HCT116 (cell line): ENCODE measurements at regions not wholly inside any gene's neighbourhood (a gene's known extent, or its start where the extent isn't known, plus 50 kb on each side); places are given as distances from the start of the nearest gene placed in this dataset.

Source experiments
- ATAC-seq: fragments of 200-7000 bp; cut with Tn5 transposase; 2 replicates; pipeline ENCODE4 v1.9.1; 2020; ENCODE audit warnings: mild to moderate bottlenecking, moderate library complexity
- BruUV-seq: library from RNA; stranded (reverse); fragments of 400-500 nt; replicated peaks from 2 replicates; lab custom pipeline; 2021; lab: Mats Ljungman, UMichigan
- CTCF ChIA-PET: fragments of 300-600 bp; sonication (Branson Sonifier 250); formaldehyde crosslinking; loops from one replicate; lab custom pipeline; 2021; ENCODE audit warnings: antibody characterized with exemption; lab: Charles Lee
- POLR2A ChIA-PET: fragments of 300-600, 350-600 bp; sonication (Branson Sonifier 250); formaldehyde crosslinking; loops from one replicate; lab custom pipeline; 2021; ENCODE audit warnings: antibody characterized with exemption; lab: Charles Lee
- RAD21 ChIA-PET, 2 experiments: fragments of 300-600 bp; sonication (Branson Sonifier 250); formaldehyde crosslinking; loops; one replicate each; lab custom pipeline; 2023; ENCODE audit warnings: low total read pairs in 2 of 2; ENCODE audit not compliant: uncharacterized antibody in 2 of 2, unreplicated experiment in 2 of 2, low non-redundant PET in 1 of 2; lab: Charles Lee
- DNase-seq: peaks from one replicate; pipeline ENCODE4 v3.0.0-alpha.2; 2010; ENCODE audit warnings: low read depth, low spot score
- H2AFZ ChIP-seq: fragments of 200-600 bp; shearing (Covaris generic), sonication (generic); 2 replicates; pipeline ENCODE4 v1.6.1; 2017; ENCODE audit warnings: low read depth, mixed run types, mixed read lengths, antibody characterized with exemption, low read length; ENCODE audit not compliant: poor library complexity, severe bottlenecking
- H3K27ac ChIP-seq: 2 replicates; pipeline ENCODE4 v1.5.1; 2012; ENCODE audit warnings: low read depth, low read length
- H3K27me3 ChIP-seq: fragments of 200-600 bp; sonication (generic); 2 replicates; pipeline ENCODE4 v1.6.1; 2016; ENCODE audit warnings: mixed run types, low read length, mixed read lengths; ENCODE audit not compliant: insufficient read depth
- H3K36me3 ChIP-seq, 2 experiments: fragments of 200-500 bp in 1 of 2; fragments of 200-600 bp in 1 of 2; sonication (Bioruptor generic) in 1 of 2; sonication (generic) in 1 of 2; 2 replicates each; pipeline versions ENCODE4 v1.5.1 to v1.6.1; 2014 to 2016; ENCODE audit warnings: low read length in 2 of 2, inconsistent platforms in 1 of 2, mixed read lengths in 1 of 2, mixed run types in 1 of 2; ENCODE audit not compliant: insufficient read depth in 2 of 2, control insufficient read depth in 1 of 2
- H3K4me1 ChIP-seq, 2 experiments: fragments of 200-600 bp in 1 of 2; sonication (generic) in 1 of 2; 2 replicates each; pipeline versions ENCODE4 v1.5.1 to v1.6.1; 2012 to 2017; ENCODE audit warnings: low read length in 2 of 2, inconsistent platforms in 1 of 2, mild to moderate bottlenecking in 1 of 2, mixed read lengths in 1 of 2, mixed run types in 1 of 2, moderate library complexity in 1 of 2; ENCODE audit not compliant: insufficient read depth in 2 of 2, control insufficient read depth in 1 of 2
- H3K4me2 ChIP-seq: fragments of 200-600 bp; sonication (generic); 2 replicates; pipeline ENCODE4 v1.6.1; 2017; ENCODE audit warnings: mixed run types, low read length, mixed read lengths
- H3K4me3 ChIP-seq, 2 experiments: fragments of 200-600 bp in 1 of 2; sonication (generic) in 1 of 2; replicated peaks in 1 of 2; 2 replicates each; pipeline ENCODE4 v1.5.1; 2011 to 2016; ENCODE audit warnings: low read length in 2 of 2, control low read depth in 1 of 2, low read depth in 1 of 2, mild to moderate bottlenecking in 1 of 2, mixed read lengths in 1 of 2, mixed run types in 1 of 2
- H3K79me2 ChIP-seq: fragments of 200-600 bp; sonication (generic); 2 replicates; pipeline ENCODE4 v1.6.1; 2017; ENCODE audit warnings: mild to moderate bottlenecking, mixed run types, low read length, moderate library complexity, mixed read lengths; ENCODE audit not compliant: insufficient read depth
- H3K9ac ChIP-seq: fragments of 200-600 bp; sonication (generic); 2 replicates; pipeline ENCODE4 v1.6.1; 2016; ENCODE audit warnings: low read length, mixed read lengths
- H3K9me2 ChIP-seq: fragments of 200-600 bp; sonication (generic), shearing (Covaris generic); 2 replicates; pipeline ENCODE4 v1.6.1; 2017; ENCODE audit warnings: mixed run types, mild to moderate bottlenecking, moderate library complexity; ENCODE audit not compliant: insufficient read depth
- H3K9me3 ChIP-seq, 2 experiments: fragments of 200-500 bp in 1 of 2; fragments of 200-600 bp in 1 of 2; sonication (Bioruptor generic) in 1 of 2; sonication (generic) in 1 of 2; 2 replicates each; pipeline ENCODE4 v1.6.1; 2014 to 2017; ENCODE audit warnings: low read length in 2 of 2, mixed read lengths in 2 of 2, inconsistent platforms in 1 of 2, low read depth in 1 of 2, mild to moderate bottlenecking in 1 of 2, mixed run types in 1 of 2, moderate library complexity in 1 of 2; ENCODE audit not compliant: control insufficient read depth in 1 of 2, insufficient read depth in 1 of 2
- H4K20me1 ChIP-seq: fragments of 200-600 bp; sonication (generic), shearing (Covaris generic); 2 replicates; pipeline ENCODE4 v1.6.1; 2017; ENCODE audit warnings: mixed run types, mild to moderate bottlenecking, moderate library complexity; ENCODE audit not compliant: insufficient read depth
- CBX3 ChIP-seq: IDR thresholded peaks from 2 replicates; pipeline ENCODE4 v1.6.1; 2012; ENCODE audit warnings: low read depth
- EGR1 ChIP-seq: IDR thresholded peaks from 2 replicates; pipeline ENCODE4 v1.6.1; 2012; ENCODE audit warnings: low read depth
- EZH2 ChIP-seq: fragments of 200-600 bp; sonication (generic); IDR thresholded peaks from 2 replicates; pipeline ENCODE4 v1.6.1; 2017; ENCODE audit warnings: antibody characterized with exemption, mixed run types
- POLR2AphosphoS5 ChIP-seq: IDR thresholded peaks from 2 replicates; pipeline ENCODE4 v1.6.1; 2011; ENCODE audit warnings: mild to moderate bottlenecking, low read depth, low read length, moderate library complexity
- RAD21 ChIP-seq: IDR thresholded peaks from 2 replicates; pipeline ENCODE4 v1.6.1; 2012; ENCODE audit warnings: low read depth, mild to moderate bottlenecking
- SIN3A ChIP-seq: IDR thresholded peaks from 2 replicates; pipeline ENCODE4 v1.6.1; 2012; ENCODE audit warnings: low read depth
- SP1 ChIP-seq: IDR thresholded peaks from 2 replicates; pipeline ENCODE4 v1.6.1; 2012; ENCODE audit warnings: low read depth
- SRF ChIP-seq: IDR thresholded peaks from 2 replicates; pipeline ENCODE4 v1.6.1; 2012; ENCODE audit warnings: low read depth
- TCF7L2 ChIP-seq: IDR thresholded peaks from 2 replicates; pipeline ENCODE4 v1.7.0; 2011; ENCODE audit warnings: borderline replicate concordance, inconsistent platforms; ENCODE audit not compliant: insufficient read depth, insufficient read length; ENCODE audit errors: extremely low read depth
- ZNF274 ChIP-seq: fragments of 200-500 bp; sonication (Bioruptor generic); IDR thresholded peaks from 2 replicates; pipeline ENCODE4 v1.6.1; 2014; ENCODE audit warnings: mild to moderate bottlenecking, low read depth, low read length, inconsistent platforms
- intact Hi-C: fragments of 100-400 bp; cut with micrococcal nuclease; formaldehyde crosslinking; loops from 2 replicates; pipeline ENCODE4 v1.10.0; 2022
- TF ChIP-seq, protein P1 (sequence below), 3 experiments: fragments of 200-600 bp in 1 of 3; sonication (generic) in 1 of 3; IDR thresholded peaks in 2 of 3; conservative IDR thresholded peaks in 1 of 3; 2 replicates each; pipeline ENCODE4 v1.5.1; 2012 to 2017; ENCODE audit warnings: low read depth in 2 of 3, low read length in 2 of 3, antibody characterized with exemption in 1 of 3, borderline replicate concordance in 1 of 3, control low read depth in 1 of 3, mild to moderate bottlenecking in 1 of 3, mixed read lengths in 1 of 3, mixed run types in 1 of 3, moderate library complexity in 1 of 3; ENCODE audit not compliant: insufficient read depth in 1 of 3
- TF ChIP-seq, protein P2 (sequence below): IDR thresholded peaks from 2 replicates; pipeline ENCODE4 v1.6.1; 2012; ENCODE audit warnings: low read depth
- TF ChIP-seq, protein P3 (sequence below): IDR thresholded peaks from 2 replicates; pipeline ENCODE4 v1.6.1; 2012
- TF ChIP-seq, protein P4 (sequence below): IDR thresholded peaks from 2 replicates; pipeline ENCODE4 v1.6.1; 2011; ENCODE audit warnings: mild to moderate bottlenecking, low read length, moderate library complexity; ENCODE audit not compliant: insufficient replicate concordance; ENCODE audit errors: extremely low read depth

DNA sequence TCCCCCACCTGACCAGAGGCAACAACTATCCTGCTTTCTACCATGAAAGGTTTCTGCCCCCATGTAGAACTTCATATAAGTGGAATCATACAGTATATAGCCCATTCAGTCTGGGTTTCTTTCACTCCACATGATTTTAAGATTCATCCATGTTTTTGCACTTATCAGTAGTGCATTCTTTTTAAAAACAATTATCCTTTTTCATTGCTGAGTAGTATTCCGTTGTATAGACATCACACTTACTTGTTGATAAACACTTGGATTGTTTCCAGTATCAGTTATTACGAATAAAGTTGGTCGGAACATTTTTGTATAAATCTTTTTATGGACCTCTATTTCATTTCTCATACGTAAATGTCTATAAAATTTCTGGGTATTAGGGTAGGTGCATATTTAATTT lies 68.7 kb downstream of the CYCS start:
- H3K4me1 ChIP-seq: no peaks in the 10 kb centered on the region
- TF ChIP-seq, protein P1, sequence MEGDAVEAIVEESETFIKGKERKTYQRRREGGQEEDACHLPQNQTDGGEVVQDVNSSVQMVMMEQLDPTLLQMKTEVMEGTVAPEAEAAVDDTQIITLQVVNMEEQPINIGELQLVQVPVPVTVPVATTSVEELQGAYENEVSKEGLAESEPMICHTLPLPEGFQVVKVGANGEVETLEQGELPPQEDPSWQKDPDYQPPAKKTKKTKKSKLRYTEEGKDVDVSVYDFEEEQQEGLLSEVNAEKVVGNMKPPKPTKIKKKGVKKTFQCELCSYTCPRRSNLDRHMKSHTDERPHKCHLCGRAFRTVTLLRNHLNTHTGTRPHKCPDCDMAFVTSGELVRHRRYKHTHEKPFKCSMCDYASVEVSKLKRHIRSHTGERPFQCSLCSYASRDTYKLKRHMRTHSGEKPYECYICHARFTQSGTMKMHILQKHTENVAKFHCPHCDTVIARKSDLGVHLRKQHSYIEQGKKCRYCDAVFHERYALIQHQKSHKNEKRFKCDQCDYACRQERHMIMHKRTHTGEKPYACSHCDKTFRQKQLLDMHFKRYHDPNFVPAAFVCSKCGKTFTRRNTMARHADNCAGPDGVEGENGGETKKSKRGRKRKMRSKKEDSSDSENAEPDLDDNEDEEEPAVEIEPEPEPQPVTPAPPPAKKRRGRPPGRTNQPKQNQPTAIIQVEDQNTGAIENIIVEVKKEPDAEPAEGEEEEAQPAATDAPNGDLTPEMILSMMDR (IDR thresholded peaks at IDR 0.05 in 2 of 3, conservative IDR thresholded peaks at IDR 0.05 in 1 of 3; ENCODE audit: borderline replicate concordance in 1 of 3, insufficient read depth in 1 of 3, low read depth in 2 of 3, low read length in 2 of 3): no peak
- no peak for TF ChIP-seq EGR1
- no peak for TF ChIP-seq RAD21
- TF ChIP-seq, protein P2, sequence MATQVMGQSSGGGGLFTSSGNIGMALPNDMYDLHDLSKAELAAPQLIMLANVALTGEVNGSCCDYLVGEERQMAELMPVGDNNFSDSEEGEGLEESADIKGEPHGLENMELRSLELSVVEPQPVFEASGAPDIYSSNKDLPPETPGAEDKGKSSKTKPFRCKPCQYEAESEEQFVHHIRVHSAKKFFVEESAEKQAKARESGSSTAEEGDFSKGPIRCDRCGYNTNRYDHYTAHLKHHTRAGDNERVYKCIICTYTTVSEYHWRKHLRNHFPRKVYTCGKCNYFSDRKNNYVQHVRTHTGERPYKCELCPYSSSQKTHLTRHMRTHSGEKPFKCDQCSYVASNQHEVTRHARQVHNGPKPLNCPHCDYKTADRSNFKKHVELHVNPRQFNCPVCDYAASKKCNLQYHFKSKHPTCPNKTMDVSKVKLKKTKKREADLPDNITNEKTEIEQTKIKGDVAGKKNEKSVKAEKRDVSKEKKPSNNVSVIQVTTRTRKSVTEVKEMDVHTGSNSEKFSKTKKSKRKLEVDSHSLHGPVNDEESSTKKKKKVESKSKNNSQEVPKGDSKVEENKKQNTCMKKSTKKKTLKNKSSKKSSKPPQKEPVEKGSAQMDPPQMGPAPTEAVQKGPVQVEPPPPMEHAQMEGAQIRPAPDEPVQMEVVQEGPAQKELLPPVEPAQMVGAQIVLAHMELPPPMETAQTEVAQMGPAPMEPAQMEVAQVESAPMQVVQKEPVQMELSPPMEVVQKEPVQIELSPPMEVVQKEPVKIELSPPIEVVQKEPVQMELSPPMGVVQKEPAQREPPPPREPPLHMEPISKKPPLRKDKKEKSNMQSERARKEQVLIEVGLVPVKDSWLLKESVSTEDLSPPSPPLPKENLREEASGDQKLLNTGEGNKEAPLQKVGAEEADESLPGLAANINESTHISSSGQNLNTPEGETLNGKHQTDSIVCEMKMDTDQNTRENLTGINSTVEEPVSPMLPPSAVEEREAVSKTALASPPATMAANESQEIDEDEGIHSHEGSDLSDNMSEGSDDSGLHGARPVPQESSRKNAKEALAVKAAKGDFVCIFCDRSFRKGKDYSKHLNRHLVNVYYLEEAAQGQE: no peak
- no peak for TF ChIP-seq POLR2AphosphoS5
- no peak for TF ChIP-seq SIN3A
- no peak for TF ChIP-seq ZNF274
- TF ChIP-seq CBX3: no peak
- no peak for TF ChIP-seq EZH2
- TF ChIP-seq, protein P3, sequence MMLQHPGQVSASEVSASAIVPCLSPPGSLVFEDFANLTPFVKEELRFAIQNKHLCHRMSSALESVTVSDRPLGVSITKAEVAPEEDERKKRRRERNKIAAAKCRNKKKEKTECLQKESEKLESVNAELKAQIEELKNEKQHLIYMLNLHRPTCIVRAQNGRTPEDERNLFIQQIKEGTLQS: no peak
- TF ChIP-seq SP1: no peak
- TF ChIP-seq SRF: no peak
- no peak for TF ChIP-seq TCF7L2
- TF ChIP-seq, protein P4, sequence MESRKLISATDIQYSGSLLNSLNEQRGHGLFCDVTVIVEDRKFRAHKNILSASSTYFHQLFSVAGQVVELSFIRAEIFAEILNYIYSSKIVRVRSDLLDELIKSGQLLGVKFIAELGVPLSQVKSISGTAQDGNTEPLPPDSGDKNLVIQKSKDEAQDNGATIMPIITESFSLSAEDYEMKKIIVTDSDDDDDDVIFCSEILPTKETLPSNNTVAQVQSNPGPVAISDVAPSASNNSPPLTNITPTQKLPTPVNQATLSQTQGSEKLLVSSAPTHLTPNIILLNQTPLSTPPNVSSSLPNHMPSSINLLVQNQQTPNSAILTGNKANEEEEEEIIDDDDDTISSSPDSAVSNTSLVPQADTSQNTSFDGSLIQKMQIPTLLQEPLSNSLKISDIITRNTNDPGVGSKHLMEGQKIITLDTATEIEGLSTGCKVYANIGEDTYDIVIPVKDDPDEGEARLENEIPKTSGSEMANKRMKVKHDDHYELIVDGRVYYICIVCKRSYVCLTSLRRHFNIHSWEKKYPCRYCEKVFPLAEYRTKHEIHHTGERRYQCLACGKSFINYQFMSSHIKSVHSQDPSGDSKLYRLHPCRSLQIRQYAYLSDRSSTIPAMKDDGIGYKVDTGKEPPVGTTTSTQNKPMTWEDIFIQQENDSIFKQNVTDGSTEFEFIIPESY: no peak
- ChIA-PET CTCF (no interaction called here), POLR2A (no interaction called here), RAD21 (no interaction called here)
- H3K27me3 ChIP-seq: no peaks in the 10 kb centered on the region
- no peak overlapping the region for H2AFZ ChIP-seq
- no peaks in the 10 kb centered on the region for H3K36me3 ChIP-seq
- intact Hi-C loops: no loop called here
- H4K20me1 ChIP-seq: no peaks in the 10 kb centered on the region
- DNase-seq (no peak), ATAC-seq (no peak)
- no peak overlapping the region for H3K27ac ChIP-seq
- no peaks in the 10 kb centered on the region for H3K9me2 ChIP-seq
- no peak overlapping the region for H3K9ac ChIP-seq
- no peaks in the 10 kb centered on the region for H3K9me3 ChIP-seq
- H3K4me2 ChIP-seq: no peak overlapping the region
- no peaks in the 10 kb centered on the region for H3K79me2 ChIP-seq
- BruUV-seq: no TSS peak
- no peak overlapping the region for H3K4me3 ChIP-seq
